Parathyroid adenoma (tissue), 2 donors: ENCODE measurements at regions not wholly inside any gene's neighbourhood (a gene's known extent, or its start where the extent isn't known, plus 50 kb on each side); places are given as distances from the start of the nearest gene placed in this dataset.

Source experiments
- H2AFZ ChIP-seq: fragments of 300-600 bp; sonication (generic); one replicate; pipeline ENCODE4 v1.7.0; 2017; ENCODE audit warnings: antibody characterized with exemption, mild to moderate bottlenecking
- H3K27ac ChIP-seq: fragments of 300-600 bp; sonication (generic); one replicate; pipeline ENCODE4 v1.7.0; 2017
- H3K27me3 ChIP-seq: fragments of 300-600 bp; sonication (generic); one replicate; pipeline ENCODE4 v1.7.0; 2017; ENCODE audit warnings: low read length; ENCODE audit not compliant: control insufficient read depth, insufficient read depth
- H3K36me3 ChIP-seq: fragments of 300-600 bp; sonication (generic); one replicate; pipeline ENCODE4 v1.7.0; 2017; ENCODE audit warnings: low read length; ENCODE audit not compliant: control insufficient read depth, insufficient read depth
- H3K4me1 ChIP-seq: fragments of 300-600 bp; sonication (generic); one replicate; pipeline ENCODE4 v1.7.0; 2017; ENCODE audit warnings: control low read depth
- H3K4me2 ChIP-seq: fragments of 300-600 bp; sonication (generic); one replicate; pipeline ENCODE4 v1.7.0; 2017; ENCODE audit warnings: low read length
- H3K4me3 ChIP-seq: fragments of 300-600 bp; sonication (generic); one replicate; pipeline ENCODE4 v1.7.0; 2017; ENCODE audit warnings: low read depth, low read length
- H3K79me2 ChIP-seq: fragments of 300-600 bp; sonication (generic); one replicate; pipeline ENCODE4 v1.7.0; 2017; ENCODE audit warnings: control low read depth
- H3K9ac ChIP-seq: fragments of 300-600 bp; sonication (generic); one replicate; pipeline ENCODE4 v1.7.0; 2017; ENCODE audit warnings: mild to moderate bottlenecking
- H3K9me3 ChIP-seq: fragments of 300-600 bp; sonication (generic); one replicate; pipeline ENCODE4 v1.7.0; 2017; ENCODE audit warnings: low read length; ENCODE audit not compliant: control insufficient read depth
- CTCF ChIP-seq: fragments of 300-600 bp; sonication (generic); IDR thresholded peaks from one replicate; pipeline ENCODE4 v1.7.0; 2017; ENCODE audit warnings: antibody characterized with exemption, mild to moderate bottlenecking
- donor health status: primary hyperparathyroidism.

- no peaks in the 10 kb centered on the region for H3K79me2 ChIP-seq
- no peak for TF ChIP-seq CTCF
- no peaks in the 10 kb centered on the region for H3K4me1 ChIP-seq
Observed at GRCh38 chr4:60868232-60868960, 331.7 kb upstream of the ADGRL3 start.

GRCh38 chr4:60879135-60879701 is 320.9 kb upstream of the ADGRL3 start:
- no peak for TF ChIP-seq CTCF
- H3K27me3 ChIP-seq = no peaks in the 10 kb centered on the region
- no peak overlapping the region for H3K4me3 ChIP-seq
- no peaks in the 10 kb centered on the region for H3K4me1 ChIP-seq
- H2AFZ ChIP-seq = no peak overlapping the region
- H3K4me2 ChIP-seq = no peak overlapping the region
- H3K36me3 ChIP-seq = no peaks in the 10 kb centered on the region
- H3K9ac ChIP-seq = no peak overlapping the region
- no peaks in the 10 kb centered on the region for H3K79me2 ChIP-seq
- no peak overlapping the region for H3K27ac ChIP-seq
- H3K9me3 ChIP-seq = no peaks in the 10 kb centered on the region

More at GRCh38 chr4:60868232-60868960, 331.7 kb upstream of the ADGRL3 start:
- H3K9ac ChIP-seq = no peak overlapping the region
- H3K4me3 ChIP-seq = no peak overlapping the region
- no peaks in the 10 kb centered on the region for H3K36me3 ChIP-seq
- H2AFZ ChIP-seq = no peak overlapping the region
- H3K9me3 ChIP-seq = no peaks in the 10 kb centered on the region
- no peak overlapping the region for H3K27ac ChIP-seq
- no peak overlapping the region for H3K4me2 ChIP-seq
- H3K27me3 ChIP-seq = no peaks in the 10 kb centered on the region

DNA sequence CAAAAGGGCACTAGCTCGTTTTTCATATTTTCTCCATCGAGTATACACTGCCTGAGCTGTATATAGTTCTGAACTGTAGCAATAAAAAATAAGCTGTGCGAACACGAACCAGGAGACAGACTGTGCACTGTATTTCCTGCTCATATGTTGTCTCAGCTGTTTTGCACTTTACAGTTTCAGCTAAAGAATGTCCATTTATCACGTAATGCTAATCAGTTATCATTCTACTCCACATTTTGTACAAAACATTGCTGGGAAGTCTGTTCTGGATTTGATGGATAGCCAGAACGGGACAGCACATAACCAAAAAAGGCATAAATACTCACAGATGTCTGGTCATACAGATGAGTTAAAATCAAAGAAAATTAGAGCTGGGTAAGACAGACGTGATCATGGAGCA is 315.5 kb upstream of the ADGRL3 start:
- no peak overlapping the region for H3K9ac ChIP-seq
- H3K79me2 ChIP-seq = no peaks in the 10 kb centered on the region
- H3K27ac ChIP-seq = no peak overlapping the region
- no peaks in the 10 kb centered on the region for H3K27me3 ChIP-seq
- H3K36me3 ChIP-seq = no peaks in the 10 kb centered on the region
- no peak for TF ChIP-seq CTCF
- no peak overlapping the region for H2AFZ ChIP-seq
- no peaks in the 10 kb centered on the region for H3K9me3 ChIP-seq
- H3K4me2 ChIP-seq = no peak overlapping the region
- H3K4me3 ChIP-seq = no peak overlapping the region
- no peaks in the 10 kb centered on the region for H3K4me1 ChIP-seq

- H3K79me2 ChIP-seq = no peaks in the 10 kb centered on the region
- no peak overlapping the region for H3K27ac ChIP-seq
- no peaks in the 10 kb centered on the region for H3K27me3 ChIP-seq
- no peak overlapping the region for H3K4me2 ChIP-seq
- H3K36me3 ChIP-seq = no peaks in the 10 kb centered on the region
- no peak overlapping the region for H3K4me3 ChIP-seq
- H3K9ac ChIP-seq = no peak overlapping the region
- H3K4me1 ChIP-seq = no peaks in the 10 kb centered on the region
- no peak overlapping the region for H2AFZ ChIP-seq
- no peak for TF ChIP-seq CTCF
- no peaks in the 10 kb centered on the region for H3K9me3 ChIP-seq
Observed at GRCh38 chr4:60885011-60885410, 315.1 kb upstream of the ADGRL3 start.

DNA sequence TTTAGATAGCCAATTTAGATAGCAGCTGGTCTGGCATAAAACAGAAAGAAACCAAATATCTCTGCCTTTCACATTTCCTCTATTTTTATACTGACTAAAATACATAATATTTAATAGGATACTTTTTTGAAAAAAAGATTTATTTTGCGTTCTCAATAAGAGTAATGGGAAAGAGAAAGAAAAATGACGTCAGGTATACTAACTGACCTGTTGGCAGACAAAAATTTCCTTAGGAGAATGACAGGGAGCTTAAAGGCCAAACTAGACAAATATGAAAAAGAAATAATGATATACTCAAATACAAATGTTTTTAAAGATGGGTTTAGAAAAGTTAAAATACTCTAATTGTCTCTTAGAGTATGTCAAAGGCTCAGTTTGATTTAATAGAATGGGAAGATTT is 309.4 kb upstream of the ADGRL3 start:
- H3K4me1 ChIP-seq = no peaks in the 10 kb centered on the region
- H3K4me2 ChIP-seq = no peak overlapping the region
- no peak overlapping the region for H3K4me3 ChIP-seq
- no peaks in the 10 kb centered on the region for H3K9me3 ChIP-seq
- no peaks in the 10 kb centered on the region for H3K27me3 ChIP-seq
- no peak overlapping the region for H3K9ac ChIP-seq
- TF ChIP-seq CTCF = no peak
- no peaks in the 10 kb centered on the region for H3K36me3 ChIP-seq
- no peaks in the 10 kb centered on the region for H3K79me2 ChIP-seq
- H2AFZ ChIP-seq = no peak overlapping the region
- no peak overlapping the region for H3K27ac ChIP-seq
